GM18909 (cell line): ENCODE measurements at regions not wholly inside any gene's neighbourhood (a gene's known extent, or its start where the extent isn't known, plus 50 kb on each side); places are given as distances from the start of the nearest gene placed in this dataset.
"Not testable (repeated sequence)": the region's sequence is repeated elsewhere in the genome, so short reads cannot be mapped to it uniquely, and the experiment has no call there.

Experiments
- ATAC-seq: cut with Tn5 transposase; IDR thresholded peaks from one replicate; pipeline ENCODE4 v1.9.1; 2021; ENCODE audit warnings: mild to moderate bottlenecking; ENCODE audit not compliant: unreplicated experiment, poor library complexity

DNA sequence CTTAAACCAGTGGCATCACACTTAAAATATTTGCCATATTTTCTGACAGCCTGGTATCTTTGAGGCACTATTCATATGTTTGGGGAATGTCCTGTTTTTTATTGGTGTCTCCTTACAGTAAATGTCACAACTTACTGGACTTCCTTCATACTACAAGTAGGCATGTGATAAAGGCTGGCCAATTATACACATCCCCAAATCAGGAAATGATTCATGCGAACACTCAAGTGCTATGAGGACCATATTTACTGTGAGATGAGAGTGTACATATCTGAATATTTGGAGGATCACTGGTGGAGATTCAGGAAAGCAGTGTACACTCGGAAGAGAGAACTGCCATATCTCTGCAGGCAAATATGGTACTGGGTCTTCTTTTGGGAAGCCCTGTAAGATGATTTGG, 913.8 kb upstream of the CHORDC1 start:
- ATAC-seq: no peak

DNA sequence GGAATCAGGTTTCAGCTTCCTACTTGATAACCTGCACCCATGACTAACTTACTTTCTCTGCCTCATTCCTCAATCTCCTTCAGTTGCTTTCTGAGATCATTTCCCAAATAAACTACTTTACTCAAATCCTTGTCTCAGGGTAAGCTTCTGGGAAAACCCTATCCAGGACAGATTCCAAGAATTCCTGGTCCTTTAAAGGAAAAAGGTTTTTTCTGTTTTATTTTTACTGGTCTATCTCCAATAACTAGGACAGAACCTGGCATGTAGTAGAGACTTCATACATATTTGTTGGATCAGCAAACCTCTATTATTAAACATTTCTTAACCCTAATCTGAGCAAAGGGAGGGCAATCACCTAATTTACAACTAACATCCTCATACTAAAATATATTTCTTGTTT, 910.5 kb upstream of the CHORDC1 start:
- ATAC-seq: no peak

DNA sequence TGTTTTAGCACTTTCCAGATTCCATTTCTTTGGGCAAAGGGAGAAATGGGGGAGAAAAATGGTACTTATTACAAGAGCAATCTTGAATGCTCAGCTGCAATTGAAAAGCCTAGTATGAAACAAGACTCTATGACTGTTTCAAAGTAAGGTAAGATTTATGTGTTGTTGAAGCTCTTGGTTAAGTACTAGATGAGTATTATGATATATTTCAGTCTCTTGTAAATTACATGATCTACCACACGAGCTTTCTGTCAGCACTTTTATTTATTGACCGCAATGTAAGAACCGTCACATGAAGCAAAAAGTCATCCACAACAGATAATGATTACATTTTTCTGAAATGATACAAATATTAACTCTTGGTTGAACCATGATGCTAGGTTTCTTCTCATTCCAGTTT, 906.7 kb upstream of the CHORDC1 start:
- ATAC-seq: no peak

DNA sequence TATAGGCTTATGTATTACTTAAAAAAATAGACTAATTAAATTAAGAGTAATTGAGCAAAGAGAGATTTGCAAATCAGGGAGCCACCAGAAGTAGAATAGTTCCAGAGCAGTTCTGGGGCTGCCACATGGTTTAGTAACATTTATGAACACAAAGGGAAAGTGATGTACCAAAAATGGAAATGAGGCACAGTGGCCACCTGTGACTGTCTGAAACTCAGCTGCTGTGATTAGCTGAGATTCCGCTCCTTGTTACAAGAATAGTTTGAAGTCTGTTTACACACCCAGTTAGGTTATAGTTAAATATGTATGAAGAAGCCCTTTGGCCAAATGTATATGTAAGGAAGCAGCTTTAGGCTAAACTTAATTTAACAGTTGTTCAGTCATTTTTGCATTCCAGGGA, 901.5 kb upstream of the CHORDC1 start:
- ATAC-seq: no peak

DNA sequence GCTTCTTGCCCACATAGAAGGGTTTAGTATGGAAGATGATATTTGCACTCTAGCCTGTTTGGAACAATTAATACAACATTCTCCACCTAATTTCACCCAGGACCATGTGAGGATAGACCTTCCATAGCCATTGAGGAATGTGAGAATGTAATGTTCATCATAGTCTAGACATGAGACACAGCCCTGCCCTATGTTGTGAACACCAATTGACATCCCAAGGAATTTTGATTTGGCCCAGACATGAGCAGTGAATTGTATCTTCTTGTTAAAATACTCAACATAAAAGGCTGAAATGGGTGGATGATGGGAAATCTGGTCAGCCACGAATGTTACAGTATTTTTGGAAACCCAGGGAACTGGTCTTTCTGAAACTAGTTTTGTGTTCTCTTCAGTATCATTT, 892.3 kb upstream of the CHORDC1 start:
- ATAC-seq: no peak

DNA sequence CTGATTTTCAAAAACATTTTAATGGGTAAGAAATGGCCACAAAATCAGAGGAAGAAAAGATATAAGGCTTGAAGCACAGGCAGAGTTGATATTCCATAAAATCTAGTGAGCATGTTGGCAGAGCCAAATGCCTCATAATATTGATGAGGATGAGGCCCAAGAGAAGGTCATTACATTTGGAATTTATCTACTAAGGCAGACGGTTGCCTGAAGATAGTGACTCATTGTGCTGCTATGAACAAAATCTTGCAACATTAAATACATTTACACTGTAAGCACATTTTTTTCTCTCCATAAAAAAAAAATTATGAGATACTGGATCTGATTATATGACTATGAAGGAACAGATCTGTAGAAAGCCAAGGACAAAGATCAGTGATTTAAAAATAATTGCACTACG, 881.4 kb upstream of the CHORDC1 start:
- ATAC-seq: no peak

DNA sequence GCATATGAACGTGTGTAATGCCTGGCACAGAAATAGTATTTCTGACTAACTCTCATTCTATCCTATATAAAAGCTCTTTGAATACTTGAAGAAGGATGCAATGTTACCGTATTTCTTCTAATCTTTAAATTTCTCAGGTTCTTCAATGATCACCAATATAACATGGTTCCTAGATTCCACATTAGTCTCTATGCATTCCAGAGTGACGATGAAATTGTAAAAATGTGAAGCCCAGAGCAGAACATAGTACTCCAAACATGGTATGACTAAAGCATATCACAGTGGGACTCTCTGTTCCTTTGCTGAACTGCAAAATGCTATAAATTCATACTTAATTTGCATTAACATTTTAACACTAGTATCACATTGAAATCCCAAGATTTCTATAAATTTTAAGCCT, 877.6 kb upstream of the CHORDC1 start:
- no peak for ATAC-seq

DNA sequence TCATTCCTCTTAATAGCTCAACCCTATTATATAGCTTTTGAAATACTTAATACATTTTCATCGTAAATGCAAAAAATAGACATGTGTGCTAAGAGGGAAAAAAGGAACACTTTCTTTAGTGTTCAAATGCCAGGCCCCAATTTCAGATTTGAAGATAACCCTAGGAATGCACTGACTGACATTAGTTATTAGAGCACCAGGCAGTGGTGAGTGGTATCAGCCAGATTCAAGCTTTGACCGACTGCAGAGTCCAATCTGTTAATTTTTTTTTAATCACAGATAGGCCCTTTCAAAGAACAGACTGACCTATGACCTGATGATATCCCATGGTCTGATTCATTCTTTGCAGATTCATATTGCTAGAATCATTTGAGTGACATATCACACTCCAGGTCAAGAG, 874.2 kb upstream of the CHORDC1 start:
- ATAC-seq: no peak

DNA sequence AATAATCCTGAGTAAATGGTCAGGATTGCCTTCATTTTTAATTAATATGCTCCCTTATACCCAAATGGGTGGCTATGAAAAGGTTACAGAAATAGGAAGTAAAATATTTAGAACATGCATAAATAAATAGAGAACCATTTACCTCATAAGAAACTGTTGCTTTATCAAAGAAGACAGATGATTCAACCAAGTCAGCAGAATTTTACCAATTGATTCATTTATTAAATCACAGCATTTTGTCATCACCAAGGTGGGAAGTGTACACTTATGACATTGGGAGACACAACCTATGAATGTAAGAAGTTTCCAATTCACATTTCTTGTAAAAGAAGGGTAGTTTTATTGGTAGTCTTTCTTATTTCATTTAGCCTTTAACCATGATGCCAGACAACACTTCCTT, 870.3 kb upstream of the CHORDC1 start:
- ATAC-seq: no peak

DNA sequence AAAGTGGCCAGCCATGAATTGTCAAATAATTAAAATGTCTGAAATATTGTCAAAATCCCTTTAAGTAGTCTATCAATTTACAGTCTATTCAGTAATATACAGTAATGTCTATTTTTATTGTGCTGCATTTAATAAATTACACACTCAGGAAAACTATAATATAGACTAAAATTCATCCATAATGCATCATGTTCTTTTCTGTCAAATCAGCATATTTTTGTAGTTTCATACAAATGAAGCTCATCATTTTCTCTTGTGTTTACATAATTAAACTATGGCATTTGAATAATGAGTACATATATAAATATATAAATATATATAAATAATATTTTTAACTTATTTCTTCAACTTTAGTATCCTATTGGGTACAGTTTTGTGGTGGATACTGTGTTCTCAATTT, 868.7 kb upstream of the CHORDC1 start:
- no peak for ATAC-seq

DNA sequence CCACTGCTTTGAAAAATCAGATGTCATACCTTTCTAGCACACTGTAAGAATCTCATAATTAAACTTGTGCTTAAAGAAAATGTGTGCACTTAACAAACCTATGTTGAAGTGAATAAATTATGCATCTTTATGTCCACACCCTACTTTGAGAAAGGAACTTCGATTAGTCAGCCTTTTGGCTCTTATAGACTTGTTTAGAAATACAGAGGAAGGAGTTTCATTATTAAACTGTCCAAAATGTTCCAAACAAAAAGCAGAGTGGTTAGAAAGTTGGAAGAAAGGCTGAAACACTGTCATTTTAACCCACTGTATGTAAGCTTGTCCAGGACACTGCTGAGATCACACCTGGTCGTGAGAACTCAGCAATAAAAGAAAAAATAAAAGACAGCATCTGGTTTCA, 863.2 kb upstream of the CHORDC1 start:
- ATAC-seq: no peak

DNA sequence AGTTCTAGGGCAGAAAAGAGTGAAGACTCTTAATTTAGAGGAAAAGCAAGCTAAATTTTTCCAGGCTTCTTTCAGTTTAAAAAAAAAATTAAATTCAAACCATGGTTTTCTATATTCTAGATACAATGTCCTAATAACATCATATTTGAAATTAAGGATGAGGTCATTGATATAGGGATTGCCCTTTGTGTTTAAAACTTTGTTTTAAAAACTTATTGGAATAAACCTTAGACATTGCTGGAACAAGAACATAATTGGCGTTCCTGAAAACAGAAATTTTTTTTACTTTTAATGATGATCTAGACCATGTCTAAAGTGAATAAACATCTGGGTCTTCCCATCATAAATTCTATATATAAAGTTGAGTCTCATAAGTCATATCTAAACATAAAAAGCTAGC, 859.4 kb upstream of the CHORDC1 start:
- ATAC-seq: no peak

DNA sequence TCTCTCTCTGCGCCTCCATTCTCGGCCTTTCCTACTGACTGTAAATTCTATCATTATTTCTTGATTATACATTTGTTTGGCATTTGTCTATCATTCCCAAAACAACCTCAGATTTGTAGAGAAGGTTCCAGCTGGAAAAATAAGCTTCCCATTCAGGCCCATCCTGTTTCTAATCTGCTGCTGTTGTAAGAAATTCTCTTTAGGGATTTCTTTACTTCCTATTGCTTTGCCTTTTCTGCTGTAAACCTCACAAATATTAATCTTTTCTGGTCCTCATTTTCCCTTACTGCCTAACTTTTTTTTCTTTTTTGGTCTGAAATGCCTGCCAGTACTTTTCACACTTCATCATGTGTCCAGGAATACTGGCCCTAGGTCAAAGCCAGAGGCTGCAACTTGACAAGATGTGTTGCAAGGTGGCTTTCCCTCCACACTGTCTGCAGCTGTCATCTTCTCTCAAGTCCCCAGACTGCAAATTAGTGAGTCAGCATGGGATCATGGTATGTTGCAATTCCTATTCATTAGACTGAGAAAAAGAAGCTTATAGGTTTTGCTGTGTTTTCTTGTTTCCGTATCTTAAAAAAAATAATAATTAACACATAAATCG, 858.7 kb upstream of the CHORDC1 start:
- ATAC-seq: no peak

DNA sequence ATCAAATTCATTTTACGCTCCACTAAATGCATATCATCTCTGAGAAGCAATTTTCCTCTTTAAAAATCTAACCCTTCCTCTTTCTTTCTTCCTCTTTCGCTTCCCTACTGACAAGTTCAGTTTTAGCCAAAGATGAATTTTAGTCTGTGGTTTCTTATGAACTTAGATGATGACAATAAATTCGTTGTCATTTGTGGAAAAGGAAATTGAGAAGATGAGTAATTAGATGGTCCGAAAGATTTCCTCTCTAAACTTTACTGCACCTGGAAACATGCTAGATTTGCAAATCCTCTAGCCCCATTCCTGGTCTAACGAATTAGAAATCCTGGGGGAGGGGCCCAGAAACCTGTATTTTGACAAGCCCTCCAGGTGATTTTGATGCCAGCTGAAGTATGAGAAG, 855.4 kb upstream of the CHORDC1 start:
- no peak for ATAC-seq

DNA sequence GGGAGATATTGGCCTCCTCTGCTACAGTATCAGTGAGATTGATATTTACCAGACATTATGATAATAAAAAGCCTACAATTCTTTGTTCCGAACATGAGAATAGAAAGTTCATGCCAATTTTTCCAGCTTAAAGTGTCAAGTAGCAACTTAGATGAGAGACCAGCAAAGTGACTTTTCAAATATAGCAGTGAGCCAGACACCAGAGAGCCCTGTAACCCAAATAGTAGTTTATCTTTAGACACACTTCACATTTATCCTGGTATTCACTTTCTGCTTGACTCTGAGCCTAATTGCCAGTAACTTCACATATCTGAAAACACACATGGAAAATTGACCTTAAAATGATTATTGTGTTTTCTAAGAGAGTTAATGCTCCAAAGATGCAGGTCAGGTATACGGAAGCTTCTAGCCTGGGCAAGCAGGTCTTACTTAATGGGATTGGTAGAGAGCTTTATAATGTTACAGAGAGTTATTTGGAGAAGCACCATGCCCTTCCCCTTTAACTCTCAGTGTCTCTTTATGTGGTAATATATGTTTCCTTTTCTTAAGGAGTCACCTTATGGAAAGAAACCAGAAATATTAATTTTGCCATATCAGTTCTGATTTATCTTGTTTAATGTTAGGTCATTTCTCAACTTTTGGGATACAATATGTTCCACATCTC, 852.3 kb upstream of the CHORDC1 start:
- no peak for ATAC-seq

DNA sequence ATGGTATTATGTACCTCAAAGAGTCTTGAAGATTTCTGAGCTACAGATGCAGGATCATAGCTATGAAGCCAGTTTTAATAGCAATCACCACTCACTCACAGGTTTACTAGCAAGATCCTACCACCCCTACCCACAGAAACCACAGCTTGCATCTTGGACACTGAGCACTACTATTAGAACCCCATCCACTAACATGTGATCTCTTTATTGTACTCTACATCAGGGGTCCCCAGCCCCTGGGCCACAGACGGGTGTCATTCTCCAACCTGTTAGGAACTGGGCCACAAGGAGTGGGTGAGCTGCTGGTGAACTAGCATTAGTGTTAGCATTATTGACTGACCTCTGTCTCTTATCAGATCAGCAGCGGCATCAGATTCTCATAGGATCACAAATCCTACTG, 844.8 kb upstream of the CHORDC1 start:
- no peak for ATAC-seq

DNA sequence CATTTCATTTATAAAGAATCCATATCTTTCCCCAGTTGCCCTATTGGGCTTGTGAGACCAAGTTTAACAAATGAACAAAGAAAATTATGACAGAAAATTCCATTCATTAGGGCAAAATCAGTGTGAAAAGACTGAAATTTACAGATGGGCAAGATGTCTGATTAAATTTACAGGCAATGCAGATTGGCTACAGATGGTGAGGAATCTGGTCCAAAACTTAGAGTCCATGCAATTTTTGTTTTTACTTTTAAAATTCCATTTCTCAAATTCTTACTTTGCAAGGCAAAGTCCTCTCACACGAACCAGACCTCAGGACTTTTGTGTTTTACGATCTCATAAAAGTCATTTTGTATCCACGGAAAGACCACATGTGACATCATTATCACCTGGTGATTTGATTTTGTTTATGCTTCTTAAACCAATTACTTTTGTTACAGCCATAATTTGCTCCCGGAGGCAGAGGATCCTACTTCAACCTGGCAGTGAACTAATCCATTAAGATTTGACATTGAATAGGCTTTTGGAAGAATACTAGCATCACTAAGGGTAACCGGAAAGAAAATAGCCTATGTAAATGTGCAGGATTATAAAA, 843.7 kb upstream of the CHORDC1 start:
- ATAC-seq: no peak

DNA sequence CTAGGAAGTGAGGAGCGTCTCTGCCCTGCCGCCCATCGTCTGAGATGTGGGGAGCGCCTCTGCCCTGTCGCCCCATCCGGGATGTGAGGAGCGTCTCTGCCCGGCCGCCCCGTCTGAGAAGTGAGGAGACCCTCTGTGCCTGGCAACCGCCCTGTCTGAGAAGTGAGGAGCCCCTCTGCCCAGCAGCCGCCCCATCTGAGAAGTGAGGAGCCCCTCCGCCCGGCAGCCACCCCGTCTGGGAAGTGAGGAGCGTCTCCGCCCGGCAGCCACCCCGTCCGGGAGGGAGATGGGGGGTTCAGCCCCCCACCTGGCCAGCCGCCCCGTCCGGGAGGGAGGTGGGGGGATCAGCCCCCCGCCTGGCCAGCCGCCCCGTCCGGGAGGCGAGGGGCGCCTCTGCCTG, 840.5 kb upstream of the CHORDC1 start:
- not testable (repeated sequence) for ATAC-seq

DNA sequence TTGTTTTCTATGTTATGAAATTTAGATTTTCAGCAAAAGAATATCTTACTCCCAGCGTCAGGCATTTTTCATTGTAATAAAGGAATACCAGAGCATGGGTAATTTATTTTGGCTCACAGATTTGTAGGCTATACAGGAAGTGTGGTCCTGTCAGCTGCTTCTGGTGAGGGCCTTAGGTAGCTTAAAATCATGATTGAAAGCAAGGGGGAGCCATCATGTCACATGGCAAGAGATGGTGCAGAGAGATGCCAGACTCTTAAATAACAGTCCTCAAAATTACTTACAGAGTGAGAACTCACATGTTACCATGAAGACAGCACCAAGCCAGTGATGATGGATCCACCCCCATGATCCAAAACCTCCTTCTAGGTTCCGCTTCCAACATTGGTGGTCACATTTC, 825.0 kb upstream of the CHORDC1 start:
- no peak for ATAC-seq

DNA sequence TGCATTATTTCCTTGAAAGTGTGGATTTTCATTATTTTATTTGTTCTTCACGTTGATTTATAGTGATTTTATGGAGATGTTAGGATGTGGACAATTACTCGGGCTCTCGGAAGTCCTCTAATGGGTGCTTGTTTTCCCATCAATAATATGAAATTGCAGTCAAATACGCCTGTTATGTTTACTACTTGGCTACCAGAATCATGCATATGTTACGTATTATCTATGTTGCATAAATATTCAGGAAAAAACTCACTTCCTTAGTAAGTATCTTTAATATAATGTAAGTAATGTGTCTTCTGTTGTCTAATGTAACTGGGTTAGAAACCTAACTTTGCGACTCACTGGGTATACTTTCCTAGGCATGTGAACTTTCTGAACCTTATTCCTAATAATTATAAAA, 823.4 kb upstream of the CHORDC1 start:
- no peak for ATAC-seq

DNA sequence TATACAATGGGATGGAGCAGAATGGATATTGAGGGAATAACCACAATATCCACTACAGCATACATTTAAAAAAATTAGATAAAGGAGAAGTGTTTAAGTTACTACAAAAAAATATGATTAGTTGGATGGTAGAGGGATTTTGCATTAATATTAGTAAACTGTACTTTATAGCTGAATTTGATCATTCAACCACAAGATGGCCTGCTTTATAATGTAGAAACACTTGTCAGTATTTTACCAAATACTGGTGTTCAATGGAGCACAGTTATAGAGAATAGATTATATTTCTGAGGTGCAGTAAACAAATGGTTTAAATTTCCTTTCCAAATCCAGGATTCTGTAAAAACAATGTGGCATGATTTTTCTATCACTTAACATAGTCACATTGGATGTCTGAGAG, 818.8 kb upstream of the CHORDC1 start:
- ATAC-seq: no peak

DNA sequence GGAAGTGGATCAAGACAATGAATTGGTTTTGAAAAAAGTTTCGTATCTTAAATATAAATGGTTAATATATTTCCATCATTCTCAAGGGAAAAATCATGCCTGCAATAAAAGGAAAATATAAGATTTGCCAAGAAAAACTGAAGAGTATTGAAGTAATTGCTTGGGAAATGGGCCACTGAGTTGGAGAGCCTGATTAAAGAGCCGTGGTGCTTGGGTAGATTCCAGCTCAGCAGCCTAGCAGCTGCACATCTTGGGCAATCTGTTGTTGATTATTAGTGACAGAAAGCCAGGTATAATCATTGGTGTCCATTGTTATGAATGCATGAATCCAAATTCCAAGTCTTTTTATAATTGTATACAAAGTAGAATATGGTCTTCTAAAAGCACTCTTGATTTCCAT, 800.9 kb upstream of the CHORDC1 start:
- ATAC-seq: no peak
